Endothelial cell of umbilical vein (primary cell): ENCODE measurements at regions not wholly inside any gene's neighbourhood (a gene's known extent, or its start where the extent isn't known, plus 50 kb on each side); places are given as distances from the start of the nearest gene placed in this dataset.

Experiments
- BruUV-seq: library from RNA; stranded (reverse); fragments of 400-500 nt; replicated peaks from 2 replicates; lab custom pipeline; 2021; lab: Mats Ljungman, UMichigan
- CTCF ChIA-PET: fragments of 300-600, 350-600 bp; sonication (Branson Sonifier 250); formaldehyde crosslinking; loops from one replicate; lab custom pipeline; 2021; ENCODE audit warnings: antibody characterized with exemption, inconsistent platforms; lab: Charles Lee
- POLR2A ChIA-PET: fragments of 300-600, 350-600 bp; sonication (Branson Sonifier 250); formaldehyde crosslinking; loops from one replicate; lab custom pipeline; 2021; ENCODE audit warnings: antibody characterized with exemption, inconsistent platforms; lab: Charles Lee
- DNase-seq: peaks from one replicate; pipeline ENCODE4 v3.0.0-alpha.2; 2011; ENCODE audit warnings: low read depth, low spot score
- FAIRE-seq: peaks from 2 replicates; lab custom pipeline; 2011; peaks lifted over from hg19 to GRCh38; lab: Jason Lieb, UNC
- H2AFZ ChIP-seq: 2 replicates; pipeline ENCODE4 v1.6.0; 2012; ENCODE audit warnings: low read depth, low read length, control low read depth, inconsistent platforms
- H3K27ac ChIP-seq: 2 replicates; pipeline ENCODE4 v1.5.1; 2011; ENCODE audit warnings: low read depth, mild to moderate bottlenecking, control low read depth, low read length, moderate library complexity; ENCODE audit not compliant: insufficient read depth
- H3K27me3 ChIP-seq, 2 experiments: 2 replicates each; pipeline versions ENCODE4 v1.6.0 to v1.6.1; 2011; ENCODE audit warnings: low read length in 2 of 2, mixed read lengths in 1 of 2; ENCODE audit not compliant: control insufficient read depth in 2 of 2, insufficient read depth in 2 of 2
- H3K36me3 ChIP-seq, 2 experiments: 2 replicates in 1 of 2; 3 replicates in 1 of 2; pipeline ENCODE4 v1.5.1; 2011; ENCODE audit warnings: low read length in 2 of 2, mild to moderate bottlenecking in 1 of 2, moderate library complexity in 1 of 2; ENCODE audit not compliant: control insufficient read depth in 2 of 2, insufficient read depth in 2 of 2; ENCODE audit errors: extremely low read depth in 1 of 2
- H3K4me1 ChIP-seq: 3 replicates; pipeline ENCODE4 v1.5.1; 2011; ENCODE audit warnings: mild to moderate bottlenecking, low read length; ENCODE audit not compliant: control insufficient read depth, insufficient read depth; ENCODE audit errors: extremely low read depth
- H3K4me2 ChIP-seq: 2 replicates; pipeline ENCODE4 v1.6.1; 2011; ENCODE audit warnings: low read length, control low read depth, mixed read lengths; ENCODE audit not compliant: insufficient read depth
- H3K4me3 ChIP-seq, 3 experiments: fragments of 200-600 bp in 1 of 3; sonication (generic), shearing (Covaris generic) in 1 of 3; replicated peaks in 1 of 3; 2 replicates each; pipeline ENCODE4 v1.5.1; 2011 to 2016; ENCODE audit warnings: control low read depth in 3 of 3, low read length in 3 of 3, mild to moderate bottlenecking in 2 of 3, inconsistent platforms in 1 of 3, low read depth in 1 of 3, moderate library complexity in 1 of 3; ENCODE audit not compliant: insufficient read depth in 1 of 3
- H3K79me2 ChIP-seq: 2 replicates; pipeline ENCODE4 v1.6.0; 2012; ENCODE audit warnings: low read length, inconsistent platforms; ENCODE audit not compliant: control insufficient read depth, insufficient read depth
- H3K9ac ChIP-seq: replicated peaks from 2 replicates; pipeline ENCODE3; 2011; ENCODE audit warnings: low read length, control low read depth; ENCODE audit not compliant: insufficient read depth; ENCODE audit errors: extremely low read depth
- H3K9me1 ChIP-seq: replicated peaks from 3 replicates; pipeline ENCODE4 v1.6.0; 2011; ENCODE audit warnings: mild to moderate bottlenecking, low read length; ENCODE audit not compliant: control insufficient read depth, insufficient read depth; ENCODE audit errors: extremely low read depth
- H3K9me3 ChIP-seq: replicated peaks from 2 replicates; pipeline ENCODE4 v1.5.1; 2012; ENCODE audit warnings: low read length, inconsistent platforms; ENCODE audit not compliant: control insufficient read depth, insufficient read depth
- H4K20me1 ChIP-seq: replicated peaks from 2 replicates; pipeline ENCODE3; 2011; ENCODE audit warnings: mild to moderate bottlenecking, low read length; ENCODE audit not compliant: control insufficient read depth, insufficient read depth; ENCODE audit errors: extremely low read depth
- EZH2 ChIP-seq: IDR thresholded peaks from 2 replicates; pipeline ENCODE4 v1.6.1; 2012; ENCODE audit warnings: borderline replicate concordance, low read depth, mild to moderate bottlenecking, moderate library complexity, low read length, inconsistent platforms; ENCODE audit not compliant: severe bottlenecking
- FOS ChIP-seq: IDR thresholded peaks from 2 replicates; pipeline ENCODE4 v1.6.1; 2011; ENCODE audit warnings: mild to moderate bottlenecking, low read length, moderate library complexity, borderline replicate concordance; ENCODE audit not compliant: insufficient read depth
- GATA2 ChIP-seq: IDR thresholded peaks from 2 replicates; pipeline ENCODE4 v1.7.0; 2011; ENCODE audit warnings: low read depth, mild to moderate bottlenecking, moderate library complexity, mixed read lengths, low read length; ENCODE audit not compliant: insufficient read length, insufficient read depth
- JUN ChIP-seq: IDR thresholded peaks from 2 replicates; pipeline ENCODE4 v1.6.1; 2011; ENCODE audit warnings: borderline replicate concordance, low read depth; ENCODE audit not compliant: insufficient read length, insufficient read depth
- MYC ChIP-seq: IDR thresholded peaks from one replicate; pipeline ENCODE4 v1.6.1; 2011; ENCODE audit warnings: mild to moderate bottlenecking, low read depth, low read length
- POLR2A ChIP-seq: IDR thresholded peaks from 2 replicates; pipeline ENCODE4 v1.6.1; 2012; ENCODE audit warnings: low read depth, mild to moderate bottlenecking, control low read depth, low read length
- POLR2AphosphoS5 ChIP-seq: IDR thresholded peaks from 2 replicates; pipeline ENCODE4 v1.6.1; 2012; ENCODE audit warnings: low read depth, mild to moderate bottlenecking, control low read depth, low read length, moderate library complexity; ENCODE audit not compliant: insufficient read depth
- dilution Hi-C: fragments of 300-500 bp; cut with MboI; formaldehyde crosslinking; loops from one replicate; pipeline ENCODE4 v1.15.0; 2019; ENCODE audit warnings: low sequenced_read_pairs; ENCODE audit not compliant: extremely low pct_ligation_motif_present
- intact Hi-C: fragments of 100-400 bp; cut with micrococcal nuclease; formaldehyde crosslinking; loops from one replicate; pipeline ENCODE4 v1.10.0; 2022
- TF ChIP-seq, protein P1 (sequence below), 2 donors: IDR thresholded peaks; 1 replicate in 1 of 2; 2 replicates in 1 of 2; pipeline ENCODE4 v1.5.1; 2011; ENCODE audit warnings: low read length in 2 of 2, mild to moderate bottlenecking in 2 of 2, moderate library complexity in 2 of 2, control low read depth in 1 of 2, inconsistent platforms in 1 of 2, low read depth in 1 of 2; ENCODE audit not compliant: insufficient read depth in 1 of 2; ENCODE audit errors: extremely low read depth in 1 of 2
- TF ChIP-seq, protein P2 (sequence below): IDR thresholded peaks from 2 replicates; pipeline ENCODE4 v1.6.1; 2011; ENCODE audit not compliant: insufficient read depth, insufficient read length

DNA sequence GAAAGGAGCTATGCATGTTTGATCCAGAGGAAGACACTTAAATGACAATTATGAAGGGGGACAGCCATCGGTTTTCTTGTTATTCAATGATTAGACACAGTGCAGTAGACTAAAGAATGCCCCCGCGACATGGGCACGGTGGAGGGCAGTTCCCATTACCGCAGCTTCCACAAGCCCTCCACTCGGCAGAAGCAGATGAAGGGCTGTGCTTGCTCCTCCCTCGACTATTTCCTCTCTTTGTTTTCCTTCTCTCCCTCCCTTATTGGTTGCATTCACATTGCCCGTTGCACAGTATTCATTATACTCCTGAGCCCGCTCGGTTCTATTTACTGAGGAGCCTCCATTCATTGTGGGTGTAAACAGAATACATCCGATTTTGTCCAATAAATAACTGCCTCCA lies 138.8 kb upstream of the RASSF8 start:
- H3K9me1 ChIP-seq = no peaks in the 10 kb centered on the region
- H3K79me2 ChIP-seq = no peaks in the 10 kb centered on the region
- intact Hi-C loops = loop anchor here (5.0 to 10.0 kb wide), 3 partner anchors 103 to 385 kb away; no protein-coding TSS in a partner anchor
- no peak overlapping the region for H3K4me3 ChIP-seq
- ChIA-PET POLR2A (no interaction called here), CTCF (interaction anchor here (1.0 kb wide), 1 partner anchor 31 kb away, joined by 3 read pairs; no protein-coding TSS in a partner anchor)
- no peaks in the 10 kb centered on the region for H3K36me3 ChIP-seq
- H3K4me1 ChIP-seq = peaks cover 16% of the 10 kb centered on the region
- H3K4me2 ChIP-seq = peak overlapping the region; percentile 31
- H3K9me3 ChIP-seq = no peaks in the 10 kb centered on the region
- H2AFZ ChIP-seq = peak overlapping the region; percentile 38
- dilution Hi-C loops = no loop called here
- no peak overlapping the region for H3K9ac ChIP-seq
- H3K27ac ChIP-seq = no peak overlapping the region
- FAIRE-seq (peak; percentile 73), DNase-seq (peak; percentile 57)
- no peak for TF ChIP-seq JUN
- H3K27me3 ChIP-seq = no peaks in the 10 kb centered on the region
- no peaks in the 10 kb centered on the region for H4K20me1 ChIP-seq
- no TSS peak for BruUV-seq

DNA sequence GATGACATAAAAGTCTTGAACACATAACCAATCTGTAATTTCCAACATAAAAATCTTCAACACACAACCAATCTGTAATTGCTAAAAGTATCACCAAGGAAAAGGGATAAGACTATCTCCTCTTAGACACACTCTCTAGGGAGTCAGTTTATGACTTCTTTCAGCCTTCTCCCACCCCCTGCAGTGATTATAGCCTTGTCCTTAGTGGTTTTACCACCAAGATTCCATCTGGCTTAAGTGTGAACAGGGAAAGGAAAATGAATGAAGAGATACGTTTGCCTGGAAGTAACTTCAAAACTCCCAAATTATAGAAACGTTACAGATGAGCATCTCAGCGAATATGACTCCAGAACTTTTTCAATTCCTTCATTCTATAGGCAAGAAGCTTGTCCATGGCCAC lies 136.2 kb upstream of the RASSF8 start:
- DNase-seq = no peak
- H2AFZ ChIP-seq = no peak overlapping the region
- POLR2A ChIA-PET = no interaction called here
- no peak overlapping the region for H3K4me2 ChIP-seq
- no TSS peak for BruUV-seq
- no peaks in the 10 kb centered on the region for H4K20me1 ChIP-seq
- FAIRE-seq = no peak
- no peaks in the 10 kb centered on the region for H3K36me3 ChIP-seq
- TF ChIP-seq POLR2A = no peak
- TF ChIP-seq MYC = no peak
- TF ChIP-seq, protein P1, sequence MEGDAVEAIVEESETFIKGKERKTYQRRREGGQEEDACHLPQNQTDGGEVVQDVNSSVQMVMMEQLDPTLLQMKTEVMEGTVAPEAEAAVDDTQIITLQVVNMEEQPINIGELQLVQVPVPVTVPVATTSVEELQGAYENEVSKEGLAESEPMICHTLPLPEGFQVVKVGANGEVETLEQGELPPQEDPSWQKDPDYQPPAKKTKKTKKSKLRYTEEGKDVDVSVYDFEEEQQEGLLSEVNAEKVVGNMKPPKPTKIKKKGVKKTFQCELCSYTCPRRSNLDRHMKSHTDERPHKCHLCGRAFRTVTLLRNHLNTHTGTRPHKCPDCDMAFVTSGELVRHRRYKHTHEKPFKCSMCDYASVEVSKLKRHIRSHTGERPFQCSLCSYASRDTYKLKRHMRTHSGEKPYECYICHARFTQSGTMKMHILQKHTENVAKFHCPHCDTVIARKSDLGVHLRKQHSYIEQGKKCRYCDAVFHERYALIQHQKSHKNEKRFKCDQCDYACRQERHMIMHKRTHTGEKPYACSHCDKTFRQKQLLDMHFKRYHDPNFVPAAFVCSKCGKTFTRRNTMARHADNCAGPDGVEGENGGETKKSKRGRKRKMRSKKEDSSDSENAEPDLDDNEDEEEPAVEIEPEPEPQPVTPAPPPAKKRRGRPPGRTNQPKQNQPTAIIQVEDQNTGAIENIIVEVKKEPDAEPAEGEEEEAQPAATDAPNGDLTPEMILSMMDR (IDR thresholded peaks at IDR 0.05; ENCODE audit: extremely low read depth in 1 of 2, insufficient read depth in 1 of 2, low read depth in 1 of 2, low read length in 2 of 2) = no peak
- TF ChIP-seq JUN = no peak
- no peak for TF ChIP-seq FOS
- TF ChIP-seq EZH2 = no peak
- TF ChIP-seq POLR2AphosphoS5 = no peak
- TF ChIP-seq GATA2 = no peak
- TF ChIP-seq, protein P2, sequence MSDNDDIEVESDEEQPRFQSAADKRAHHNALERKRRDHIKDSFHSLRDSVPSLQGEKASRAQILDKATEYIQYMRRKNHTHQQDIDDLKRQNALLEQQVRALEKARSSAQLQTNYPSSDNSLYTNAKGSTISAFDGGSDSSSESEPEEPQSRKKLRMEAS = no peak
- H3K27ac ChIP-seq = no peak overlapping the region
- H3K27me3 ChIP-seq = no peaks in the 10 kb centered on the region
- dilution Hi-C loops (no loop called here), intact Hi-C loops (loop anchor here (10.0 kb wide), 2 partner anchors 193 to 387 kb away; no protein-coding TSS in a partner anchor)
- no peaks in the 10 kb centered on the region for H3K9me3 ChIP-seq
- H3K4me3 ChIP-seq = no peak overlapping the region
- no peaks in the 10 kb centered on the region for H3K79me2 ChIP-seq
- peaks cover 8% of the 10 kb centered on the region for H3K4me1 ChIP-seq
- CTCF ChIA-PET = no interaction called here
- H3K9ac ChIP-seq = no peak overlapping the region
- H3K9me1 ChIP-seq = no peaks in the 10 kb centered on the region
